ENCODE measurements at regions not wholly inside any gene's neighbourhood (a gene's known extent, or its start where the extent isn't known, plus 50 kb on each side); places are given as distances from the start of the nearest gene placed in this dataset.
"Not testable (repeated sequence)": the region's sequence is repeated elsewhere in the genome, so short reads cannot be mapped to it uniquely, and the experiment has no call there.

GRCh38 chr4:18194278-18194677, 172.7 kb upstream of the LCORL start:
- DNase-seq = no peak

GRCh38 chr4:18192901-18193300, 171.3 kb upstream of the LCORL start:
- DNase-seq = no peak

GRCh38 chr4:18185491-18185890, 163.9 kb upstream of the LCORL start:
- no peak for DNase-seq

GRCh38 chr4:18180892-18181291, 159.3 kb upstream of the LCORL start:
- DNase-seq = no peak

GRCh38 chr4:18180122-18180521, 158.6 kb upstream of the LCORL start:
- no peak for DNase-seq

- DNase-seq = no peak
Observed at GRCh38 chr4:18171896-18172295, 150.3 kb upstream of the LCORL start.

- no peak for DNase-seq
Observed at GRCh38 chr4:18167831-18168230, 146.3 kb upstream of the LCORL start.

- DNase-seq = no peak
Observed at GRCh38 chr4:18166925-18167324, 145.4 kb upstream of the LCORL start.

GRCh38 chr4:18162453-18162852, 140.9 kb upstream of the LCORL start:
- DNase-seq = no peak

- DNase-seq = not testable (repeated sequence)
Observed at GRCh38 chr4:18159117-18159912, 137.8 kb upstream of the LCORL start.

- DNase-seq = peak; percentile 35
Observed at GRCh38 chr4:18155067-18156041, 133.8 kb upstream of the LCORL start.

GRCh38 chr4:18138076-18138665, 116.6 kb upstream of the LCORL start:
- DNase-seq = no peak

- no peak for DNase-seq
Observed at GRCh38 chr4:18134111-18134510, 112.6 kb upstream of the LCORL start.

- DNase-seq = no peak
Observed at GRCh38 chr4:18130256-18130655, 108.7 kb upstream of the LCORL start.

- no peak for DNase-seq
Observed at GRCh38 chr4:18128241-18128640, 106.7 kb upstream of the LCORL start.

GRCh38 chr4:18127030-18127429, 105.5 kb upstream of the LCORL start:
- no peak for DNase-seq

- no peak for DNase-seq
Observed at GRCh38 chr4:18113710-18114331, 92.3 kb upstream of the LCORL start.

GRCh38 chr4:18111081-18111480, 89.5 kb upstream of the LCORL start:
- no peak for DNase-seq

GRCh38 chr4:18110099-18110498, 88.5 kb upstream of the LCORL start:
- DNase-seq = no peak

GRCh38 chr4:18109676-18110075, 88.1 kb upstream of the LCORL start:
- no peak for DNase-seq

- DNase-seq = not testable (repeated sequence)
Observed at GRCh38 chr4:18107848-18108528, 86.4 kb upstream of the LCORL start.

GRCh38 chr4:18106620-18107019, 85.1 kb upstream of the LCORL start:
- no peak for DNase-seq
